Fibroblast of lung (primary cell): ENCODE measurements at regions not wholly inside any gene's neighbourhood (a gene's known extent, or its start where the extent isn't known, plus 50 kb on each side); places are given as distances from the start of the nearest gene placed in this dataset.

Source experiments
- EZH2 ChIP-seq: IDR thresholded peaks from 2 replicates; pipeline ENCODE4 v1.5.1; 2012; ENCODE audit warnings: low read length, control low read depth, mild to moderate bottlenecking; ENCODE audit errors: missing control alignments
- TF ChIP-seq, protein P1 (sequence below), 2 donors: IDR thresholded peaks in 1 of 2; conservative IDR thresholded peaks in 1 of 2; 1 replicate in 1 of 2; 2 replicates in 1 of 2; pipeline ENCODE4 v1.5.1; 2011 to 2012; ENCODE audit warnings: low read length in 2 of 2, control low read depth in 1 of 2, inconsistent platforms in 1 of 2, low read depth in 1 of 2, mild to moderate bottlenecking in 1 of 2

- TF ChIP-seq, protein P1, sequence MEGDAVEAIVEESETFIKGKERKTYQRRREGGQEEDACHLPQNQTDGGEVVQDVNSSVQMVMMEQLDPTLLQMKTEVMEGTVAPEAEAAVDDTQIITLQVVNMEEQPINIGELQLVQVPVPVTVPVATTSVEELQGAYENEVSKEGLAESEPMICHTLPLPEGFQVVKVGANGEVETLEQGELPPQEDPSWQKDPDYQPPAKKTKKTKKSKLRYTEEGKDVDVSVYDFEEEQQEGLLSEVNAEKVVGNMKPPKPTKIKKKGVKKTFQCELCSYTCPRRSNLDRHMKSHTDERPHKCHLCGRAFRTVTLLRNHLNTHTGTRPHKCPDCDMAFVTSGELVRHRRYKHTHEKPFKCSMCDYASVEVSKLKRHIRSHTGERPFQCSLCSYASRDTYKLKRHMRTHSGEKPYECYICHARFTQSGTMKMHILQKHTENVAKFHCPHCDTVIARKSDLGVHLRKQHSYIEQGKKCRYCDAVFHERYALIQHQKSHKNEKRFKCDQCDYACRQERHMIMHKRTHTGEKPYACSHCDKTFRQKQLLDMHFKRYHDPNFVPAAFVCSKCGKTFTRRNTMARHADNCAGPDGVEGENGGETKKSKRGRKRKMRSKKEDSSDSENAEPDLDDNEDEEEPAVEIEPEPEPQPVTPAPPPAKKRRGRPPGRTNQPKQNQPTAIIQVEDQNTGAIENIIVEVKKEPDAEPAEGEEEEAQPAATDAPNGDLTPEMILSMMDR (conservative IDR thresholded peaks at IDR 0.05 in 1 of 2, IDR thresholded peaks at IDR 0.05 in 1 of 2; ENCODE audit: low read depth in 1 of 2, low read length in 2 of 2), result no peak
- TF ChIP-seq EZH2, result no peak
These were observed 83.9 kb upstream of the ATP1A1 start for GRCh38 chr1:116289193-116289592.
